Neural progenitor cell (in vitro differentiated cells): ENCODE measurements at regions not wholly inside any gene's neighbourhood (a gene's known extent, or its start where the extent isn't known, plus 50 kb on each side); places are given as distances from the start of the nearest gene placed in this dataset.

Experiments used
- CTCF ChIP-seq: fragments of 200-600 bp; sonication (generic); IDR thresholded peaks from 2 replicates; pipeline ENCODE4 v1.5.1; 2017; ENCODE audit warnings: antibody characterized with exemption, mild to moderate bottlenecking
- EZH2 ChIP-seq: fragments of 200-600 bp; sonication (generic); IDR thresholded peaks from 2 replicates; pipeline ENCODE4 v1.6.1; 2017; ENCODE audit warnings: antibody characterized with exemption, mild to moderate bottlenecking, moderate library complexity
- EZH2phosphoT487 ChIP-seq: fragments of 200-600 bp; sonication (generic); IDR thresholded peaks from 2 replicates; pipeline ENCODE4 v1.6.1; 2017; ENCODE audit warnings: antibody characterized with exemption

DNA sequence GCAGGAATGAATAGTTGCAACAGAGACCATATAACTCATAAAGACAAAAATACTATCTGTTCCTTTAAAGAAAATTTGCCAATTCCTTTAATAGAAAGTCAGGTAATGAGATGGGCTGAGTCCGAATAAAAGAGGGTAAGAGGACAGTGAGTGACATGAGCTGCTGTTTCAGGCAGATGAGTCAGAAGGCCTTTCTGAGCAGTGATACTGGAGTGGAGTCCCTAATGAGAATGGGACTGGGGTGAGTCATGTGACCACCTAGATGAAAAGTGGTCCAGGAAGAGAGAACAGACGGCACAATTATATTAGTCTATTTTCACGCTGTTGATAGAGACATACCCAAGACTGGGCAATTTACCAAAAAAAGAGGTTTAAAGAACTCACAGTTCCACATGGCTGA lies 393.7 kb downstream of the BCL11B start:
- TF ChIP-seq CTCF (no peak), EZH2 (no peak), EZH2phosphoT487 (no peak)
